ENCODE measurements at regions not wholly inside any gene's neighbourhood (a gene's known extent, or its start where the extent isn't known, plus 50 kb on each side); places are given as distances from the start of the nearest gene placed in this dataset.

GRCh38 chrX:56120242-56120641 is 111.9 kb upstream of the KLF8 start:
- Histone ChIP-seq H3K27ac (ENCODE audit: low read depth, low read length) (no peak overlapping the region), H3K23ac (ENCODE audit: low read length) (no peak overlapping the region), H4K12ac (ENCODE audit: low read depth, low read length) (no peak overlapping the region), H3K9me3 (ENCODE audit: insufficient read depth, low read depth, low read length) (no peaks in the 10 kb centered on the region), H2BK120ac (ENCODE audit: insufficient read depth, low read length, poor library complexity) (no peak overlapping the region), H4K8ac (ENCODE audit: low read depth, low read length) (peak overlapping the region; percentile 19), H3K4me1 (ENCODE audit: control insufficient read depth in 1 of 2, insufficient read depth in 2 of 2, low read length in 2 of 2) (no peaks in the 10 kb centered on the region), H2BK5ac (ENCODE audit: low read depth, low read length, poor library complexity) (peak overlapping the region; percentile 49), H3K27me3 (ENCODE audit: insufficient read depth, low read length) (no peaks in the 10 kb centered on the region), H2AFZ (ENCODE audit: insufficient read depth, low read length, poor library complexity) (no peak overlapping the region), H3K79me1 (ENCODE audit: low read length) (no peaks in the 10 kb centered on the region), H2AK5ac (ENCODE audit: low read length) (no peak overlapping the region), H3K4ac (ENCODE audit: low read depth, low read length) (no peak overlapping the region), H3K18ac (ENCODE audit: low read length) (no peak overlapping the region), H2BK12ac (ENCODE audit: low read length) (peak overlapping the region; percentile 71), H3K4me3 (ENCODE audit: low read depth, low read length) (no peak overlapping the region), H4K91ac (ENCODE audit: low read depth, low read length) (peak overlapping the region; percentile 37), H3K9ac (ENCODE audit: low read length) (no peak overlapping the region), H3K4me2 (ENCODE audit: low read length) (no peak overlapping the region), H3K36me3 (ENCODE audit: control insufficient read depth in 1 of 2, insufficient read depth in 2 of 2, low read length in 2 of 2) (no peaks in the 10 kb centered on the region), H3K14ac (ENCODE audit: low read length) (no peak overlapping the region), H3K79me2 (ENCODE audit: control insufficient read depth, insufficient read depth, low read length, poor library complexity) (no peaks in the 10 kb centered on the region)
- WGBS (ENCODE audit: extremely low coverage, insufficient coverage, insufficient read length): no CpG with 5 or more reads among the region's 1 CpG
- no peak for DNase-seq

GRCh38 chrX:56125946-56126345 is 106.2 kb upstream of the KLF8 start:
- no peak overlapping the region for H3K4ac ChIP-seq (ENCODE audit: low read depth, low read length)
- no peaks in the 10 kb centered on the region for H3K27me3 ChIP-seq (ENCODE audit: insufficient read depth, low read length)
- no CpG with 5 or more reads among the region's 1 CpG for whole genome bisulfite sequencing (ENCODE audit: extremely low coverage, insufficient coverage, insufficient read length)
- H3K79me2 ChIP-seq (ENCODE audit: control insufficient read depth, insufficient read depth, low read length, poor library complexity): no peaks in the 10 kb centered on the region
- no peak overlapping the region for H3K23ac ChIP-seq (ENCODE audit: low read length)
- H3K18ac ChIP-seq (ENCODE audit: low read length): no peak overlapping the region
- H2BK12ac ChIP-seq (ENCODE audit: low read length): no peak overlapping the region
- H2BK5ac ChIP-seq (ENCODE audit: low read depth, low read length, poor library complexity): no peak overlapping the region
- H3K4me3 ChIP-seq (ENCODE audit: low read depth, low read length): no peak overlapping the region
- no peak overlapping the region for H2AK5ac ChIP-seq (ENCODE audit: low read length)
- no peaks in the 10 kb centered on the region for H3K36me3 ChIP-seq (ENCODE audit: control insufficient read depth in 1 of 2, insufficient read depth in 2 of 2, low read length in 2 of 2)
- H3K27ac ChIP-seq (ENCODE audit: low read depth, low read length): no peak overlapping the region
- H3K9me3 ChIP-seq (ENCODE audit: insufficient read depth, low read depth, low read length): no peaks in the 10 kb centered on the region
- peaks cover 4 to 8% of the 10 kb centered on the region in 2 experiments for H3K4me1 ChIP-seq (ENCODE audit: control insufficient read depth in 1 of 2, insufficient read depth in 2 of 2, low read length in 2 of 2)
- H4K12ac ChIP-seq (ENCODE audit: low read depth, low read length): no peak overlapping the region
- H2AFZ ChIP-seq (ENCODE audit: insufficient read depth, low read length, poor library complexity): no peak overlapping the region
- H3K79me1 ChIP-seq (ENCODE audit: low read length): no peaks in the 10 kb centered on the region
- H4K8ac ChIP-seq (ENCODE audit: low read depth, low read length): no peak overlapping the region
- H3K14ac ChIP-seq (ENCODE audit: low read length): no peak overlapping the region
- no peak for DNase-seq
- no peak overlapping the region for H4K91ac ChIP-seq (ENCODE audit: low read depth, low read length)
- no peak overlapping the region for H3K4me2 ChIP-seq (ENCODE audit: low read length)
- H2BK120ac ChIP-seq (ENCODE audit: insufficient read depth, low read length, poor library complexity): no peak overlapping the region
- no peak overlapping the region for H3K9ac ChIP-seq (ENCODE audit: low read length)

GRCh38 chrX:56130031-56130430 is 102.1 kb upstream of the KLF8 start:
- no peak overlapping the region for H3K4me2 ChIP-seq (ENCODE audit: low read length)
- H3K18ac ChIP-seq (ENCODE audit: low read length): no peak overlapping the region
- H3K9ac ChIP-seq (ENCODE audit: low read length): no peak overlapping the region
- H2BK12ac ChIP-seq (ENCODE audit: low read length): peak overlapping the region; percentile 52
- H3K79me2 ChIP-seq (ENCODE audit: control insufficient read depth, insufficient read depth, low read length, poor library complexity): no peaks in the 10 kb centered on the region
- H2BK120ac ChIP-seq (ENCODE audit: insufficient read depth, low read length, poor library complexity): peak overlapping the region; percentile 46
- H3K27me3 ChIP-seq (ENCODE audit: insufficient read depth, low read length): no peaks in the 10 kb centered on the region
- H3K4me3 ChIP-seq (ENCODE audit: low read depth, low read length): no peak overlapping the region
- no peak overlapping the region for H4K12ac ChIP-seq (ENCODE audit: low read depth, low read length)
- H3K14ac ChIP-seq (ENCODE audit: low read length): peak overlapping the region; percentile 48
- peaks cover 4 to 8% of the 10 kb centered on the region in 2 experiments for H3K4me1 ChIP-seq (ENCODE audit: control insufficient read depth in 1 of 2, insufficient read depth in 2 of 2, low read length in 2 of 2)
- H2AFZ ChIP-seq (ENCODE audit: insufficient read depth, low read length, poor library complexity): no peak overlapping the region
- H3K27ac ChIP-seq (ENCODE audit: low read depth, low read length): peak overlapping the region; percentile 16
- H3K36me3 ChIP-seq (ENCODE audit: control insufficient read depth in 1 of 2, insufficient read depth in 2 of 2, low read length in 2 of 2): no peaks in the 10 kb centered on the region
- WGBS (ENCODE audit: extremely low coverage, insufficient coverage, insufficient read length): no CpG with 5 or more reads among the region's 3 CpGs
- H3K4ac ChIP-seq (ENCODE audit: low read depth, low read length): no peak overlapping the region
- H4K91ac ChIP-seq (ENCODE audit: low read depth, low read length): peak overlapping the region; percentile 32
- H3K79me1 ChIP-seq (ENCODE audit: low read length): no peaks in the 10 kb centered on the region
- no peak overlapping the region for H2BK5ac ChIP-seq (ENCODE audit: low read depth, low read length, poor library complexity)
- no peak overlapping the region for H4K8ac ChIP-seq (ENCODE audit: low read depth, low read length)
- DNase-seq: no peak
- H3K23ac ChIP-seq (ENCODE audit: low read length): no peak overlapping the region
- peak overlapping the region; percentile 41 for H2AK5ac ChIP-seq (ENCODE audit: low read length)
- H3K9me3 ChIP-seq (ENCODE audit: insufficient read depth, low read depth, low read length): no peaks in the 10 kb centered on the region

- Histone ChIP-seq H3K14ac (ENCODE audit: low read length) (no peak overlapping the region), H2BK120ac (ENCODE audit: insufficient read depth, low read length, poor library complexity) (no peak overlapping the region), H3K4ac (ENCODE audit: low read depth, low read length) (no peak overlapping the region), H2AK5ac (ENCODE audit: low read length) (no peak overlapping the region), H3K4me1 (ENCODE audit: control insufficient read depth in 1 of 2, insufficient read depth in 2 of 2, low read length in 2 of 2) (peaks cover 4 to 8% of the 10 kb centered on the region in 2 experiments), H3K9ac (ENCODE audit: low read length) (no peak overlapping the region), H2BK5ac (ENCODE audit: low read depth, low read length, poor library complexity) (no peak overlapping the region), H2BK12ac (ENCODE audit: low read length) (no peak overlapping the region), H4K91ac (ENCODE audit: low read depth, low read length) (no peak overlapping the region), H3K79me2 (ENCODE audit: control insufficient read depth, insufficient read depth, low read length, poor library complexity) (no peaks in the 10 kb centered on the region), H3K27ac (ENCODE audit: low read depth, low read length) (no peak overlapping the region), H3K79me1 (ENCODE audit: low read length) (no peaks in the 10 kb centered on the region), H3K18ac (ENCODE audit: low read length) (no peak overlapping the region), H4K12ac (ENCODE audit: low read depth, low read length) (no peak overlapping the region), H3K23ac (ENCODE audit: low read length) (no peak overlapping the region), H3K9me3 (ENCODE audit: insufficient read depth, low read depth, low read length) (no peaks in the 10 kb centered on the region), H4K8ac (ENCODE audit: low read depth, low read length) (no peak overlapping the region), H3K27me3 (ENCODE audit: insufficient read depth, low read length) (no peaks in the 10 kb centered on the region), H2AFZ (ENCODE audit: insufficient read depth, low read length, poor library complexity) (no peak overlapping the region), H3K4me2 (ENCODE audit: low read length) (no peak overlapping the region), H3K4me3 (ENCODE audit: low read depth, low read length) (no peak overlapping the region), H3K36me3 (ENCODE audit: control insufficient read depth in 1 of 2, insufficient read depth in 2 of 2, low read length in 2 of 2) (no peaks in the 10 kb centered on the region)
- WGBS (ENCODE audit: extremely low coverage, insufficient coverage, insufficient read length): no CpG with 5 or more reads among the region's 3 CpGs
- DNase-seq: no peak
Observed at GRCh38 chrX:56130436-56130835, 101.7 kb upstream of the KLF8 start.

All from trophoblast cell (in vitro differentiated cells and primary cell).